Smooth muscle cell (in vitro differentiated cells): ENCODE measurements at regions not wholly inside any gene's neighbourhood (a gene's known extent, or its start where the extent isn't known, plus 50 kb on each side); places are given as distances from the start of the nearest gene placed in this dataset.
"Not testable (repeated sequence)": the region's sequence is repeated elsewhere in the genome, so short reads cannot be mapped to it uniquely, and the experiment has no call there.

Experiments
- DNase-seq: peaks from one replicate; lab custom pipeline; 2025; ENCODE audit not compliant: unreplicated experiment; lab: John Stamatoyannopoulos, UW
- H2AFZ ChIP-seq: fragments of 200-600 bp; sonication (generic); 2 replicates; pipeline ENCODE4 v1.6.0; 2016; ENCODE audit warnings: antibody characterized with exemption, low read depth, mild to moderate bottlenecking
- H3F3A ChIP-seq: fragments of 200-600 bp; sonication (generic); 2 replicates; pipeline ENCODE4 v1.6.0; 2017; ENCODE audit warnings: antibody characterized with exemption, low read depth
- H3K27ac ChIP-seq: fragments of 200-600 bp; sonication (generic); 2 replicates; pipeline ENCODE4 v1.5.1; 2016; ENCODE audit warnings: low read depth, mild to moderate bottlenecking
- H3K27me3 ChIP-seq: fragments of 200-600 bp; sonication (generic); 2 replicates; pipeline ENCODE4 v1.6.1; 2016; ENCODE audit warnings: low read depth, mild to moderate bottlenecking
- H3K36me3 ChIP-seq: fragments of 200-600 bp; sonication (generic); 2 replicates; pipeline ENCODE4 v1.5.1; 2016; ENCODE audit warnings: low read depth
- H3K4me1 ChIP-seq: fragments of 200-600 bp; sonication (generic); 2 replicates; pipeline ENCODE4 v1.5.1; 2016; ENCODE audit warnings: low read depth
- H3K4me2 ChIP-seq: fragments of 200-600 bp; sonication (generic); 2 replicates; pipeline ENCODE4 v1.6.0; 2016; ENCODE audit warnings: mild to moderate bottlenecking
- H3K4me3 ChIP-seq: fragments of 200-600 bp; sonication (generic); 2 replicates; pipeline ENCODE4 v1.5.1; 2016; ENCODE audit warnings: mild to moderate bottlenecking
- H3K79me2 ChIP-seq: fragments of 200-600 bp; sonication (generic); 2 replicates; pipeline ENCODE4 v1.6.0; 2016; ENCODE audit warnings: low read depth, mild to moderate bottlenecking
- H3K9ac ChIP-seq: fragments of 200-600 bp; sonication (generic); 2 replicates; pipeline ENCODE4 v1.6.0; 2016; ENCODE audit warnings: low read depth
- H3K9me3 ChIP-seq: fragments of 200-600 bp; sonication (generic); replicated peaks from 2 replicates; pipeline ENCODE4 v1.5.1; 2016; ENCODE audit warnings: low read depth
- H4K20me1 ChIP-seq: fragments of 200-600 bp; sonication (generic); 2 replicates; pipeline ENCODE4 v1.6.0; 2016; ENCODE audit warnings: low read depth
- WGBS: methylation state at CpG from one replicate; pipeline ENCODE4 v1.1.7; 2016; ENCODE audit warnings: low lambda C conversion rate; 5-methylcytosine and 5-hydroxymethylcytosine counted together
- TF ChIP-seq, protein P1 (sequence below): fragments of 200-600 bp; sonication (generic); IDR thresholded peaks from 2 replicates; pipeline ENCODE4 v1.5.1; 2017; ENCODE audit warnings: borderline replicate concordance, mild to moderate bottlenecking, antibody characterized with exemption; ENCODE audit not compliant: insufficient read depth, poor library complexity, severe bottlenecking

DNA sequence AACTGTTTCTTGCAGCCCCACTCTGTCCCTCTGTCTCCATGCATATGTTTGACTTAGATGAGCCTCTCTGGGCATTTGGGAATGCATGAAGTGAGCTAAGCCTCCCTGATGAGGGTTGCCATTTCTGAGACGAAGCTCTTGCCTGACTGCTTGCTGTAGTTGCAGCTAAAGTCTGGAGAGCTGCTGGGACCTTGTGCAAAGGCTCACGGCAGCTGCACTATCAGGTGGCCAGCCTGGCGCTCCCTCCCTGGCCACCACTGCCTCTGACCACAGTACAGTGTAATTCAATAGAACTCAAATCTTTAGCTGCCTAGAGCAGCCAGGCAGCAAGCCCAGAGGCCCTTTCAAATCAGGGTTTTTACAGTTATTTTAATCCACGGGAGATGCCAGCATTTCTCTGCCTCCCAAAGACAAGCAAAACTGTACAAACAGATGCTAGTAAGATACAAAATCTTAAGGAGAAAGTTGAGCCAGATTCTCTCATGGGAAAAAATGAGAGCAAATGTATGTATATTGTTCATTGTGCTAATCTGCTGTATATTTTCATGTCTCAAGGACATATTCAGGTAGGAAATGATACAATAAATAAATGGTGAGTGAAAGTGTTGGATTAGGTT is 1522.5 kb downstream of the KHDRBS2 start:
- H3F3A ChIP-seq, H3K4me1 ChIP-seq, H3K36me3 ChIP-seq, H3K4me3 ChIP-seq, H3K9me3 ChIP-seq, H4K20me1 ChIP-seq, H3K9ac ChIP-seq, DNase-seq, H3K4me2 ChIP-seq, H3K79me2 ChIP-seq, H3K27me3 ChIP-seq, H3K27ac ChIP-seq, H2AFZ ChIP-seq: not testable (repeated sequence)
- WGBS = 27% methylated on average over 2 of the region's 4 CpGs

DNA sequence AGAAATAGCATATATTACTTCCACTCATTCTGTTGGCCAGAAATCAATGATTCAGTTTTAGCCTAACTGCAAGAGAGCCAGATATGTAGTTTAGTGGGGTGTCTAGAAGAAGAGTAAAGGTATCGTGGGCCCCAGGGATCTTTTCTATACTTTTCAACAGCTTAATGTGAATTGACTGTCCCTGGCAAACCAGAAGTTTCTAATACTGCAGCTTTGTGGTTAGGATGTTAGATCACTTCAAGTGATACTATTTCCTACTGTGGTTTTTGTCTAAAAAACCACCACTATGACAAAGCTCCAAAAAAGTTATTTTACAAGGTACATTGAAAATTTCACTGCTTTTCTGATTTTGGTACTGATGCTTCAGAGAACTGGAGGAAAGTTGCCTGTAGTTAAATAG is 1525.1 kb downstream of the KHDRBS2 start:
- not testable (repeated sequence) for H3F3A ChIP-seq, H3K36me3 ChIP-seq, H3K4me3 ChIP-seq, H3K9ac ChIP-seq, DNase-seq, H2AFZ ChIP-seq, H3K27me3 ChIP-seq, H3K9me3 ChIP-seq, H3K27ac ChIP-seq, H3K79me2 ChIP-seq, H3K4me1 ChIP-seq, H4K20me1 ChIP-seq
- WGBS = 69% methylated on average over 1 of the region's 1 CpG
- peak overlapping the region; percentile 17 for H3K4me2 ChIP-seq

DNA sequence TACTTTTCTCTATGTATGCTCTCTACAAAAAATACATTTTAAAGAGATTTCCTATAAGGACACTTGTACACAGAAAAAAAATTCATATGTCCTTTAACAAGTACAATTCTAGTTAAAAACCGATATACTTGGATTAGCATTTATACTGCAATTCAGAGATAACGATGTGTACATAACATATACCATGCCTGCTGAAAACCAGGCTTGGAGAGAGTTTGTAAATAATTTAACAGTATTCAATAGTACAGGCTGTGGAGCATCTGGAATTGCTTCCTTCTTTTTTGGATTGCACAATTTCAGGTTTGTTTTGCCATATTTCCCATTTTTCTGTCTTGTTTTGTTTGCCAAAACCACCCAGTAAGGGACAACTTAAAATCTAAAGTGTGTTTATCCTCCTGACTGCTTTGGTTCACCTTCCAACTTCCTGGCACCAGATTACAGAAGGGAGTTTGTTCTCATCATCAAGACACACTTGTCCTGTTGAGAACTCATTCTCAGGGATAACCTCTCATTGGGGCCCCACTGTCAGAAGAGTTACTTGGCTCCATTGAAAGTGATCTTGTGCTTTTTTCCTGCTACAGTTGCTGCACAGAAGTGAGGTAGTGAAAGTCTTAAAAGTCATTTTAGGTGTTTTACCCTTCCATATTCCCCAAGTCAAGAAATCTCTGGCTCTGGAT is 1526.7 kb downstream of the KHDRBS2 start:
- H4K20me1 ChIP-seq, H2AFZ ChIP-seq, H3K27ac ChIP-seq, H3K4me3 ChIP-seq, H3F3A ChIP-seq, H3K9ac ChIP-seq, H3K9me3 ChIP-seq, DNase-seq, H3K4me2 ChIP-seq, H3K36me3 ChIP-seq, H3K27me3 ChIP-seq, H3K4me1 ChIP-seq, H3K79me2 ChIP-seq: not testable (repeated sequence)
- WGBS = 39% methylated on average over 2 of the region's 2 CpGs

DNA sequence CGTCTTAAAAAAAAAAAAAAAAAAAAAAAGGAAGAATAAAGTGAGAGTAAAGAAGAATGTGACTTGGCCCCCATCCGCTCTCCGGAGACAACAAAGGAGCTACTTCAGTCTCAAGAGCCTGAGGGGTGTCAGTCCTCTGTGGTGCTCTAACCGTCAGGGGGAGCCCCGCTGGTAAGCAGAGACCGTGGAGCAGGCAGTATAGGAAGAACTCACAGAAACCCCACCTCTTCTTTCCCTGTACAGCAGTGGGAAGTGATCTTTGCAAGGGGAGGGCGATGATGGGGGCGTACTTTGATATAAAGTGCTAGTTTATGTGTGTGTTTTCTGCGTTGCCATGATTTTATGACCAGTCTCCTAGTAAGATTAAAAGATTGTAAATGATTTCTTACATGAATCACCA is 1527.3 kb downstream of the KHDRBS2 start:
- not testable (repeated sequence) for H3K4me3 ChIP-seq

DNA sequence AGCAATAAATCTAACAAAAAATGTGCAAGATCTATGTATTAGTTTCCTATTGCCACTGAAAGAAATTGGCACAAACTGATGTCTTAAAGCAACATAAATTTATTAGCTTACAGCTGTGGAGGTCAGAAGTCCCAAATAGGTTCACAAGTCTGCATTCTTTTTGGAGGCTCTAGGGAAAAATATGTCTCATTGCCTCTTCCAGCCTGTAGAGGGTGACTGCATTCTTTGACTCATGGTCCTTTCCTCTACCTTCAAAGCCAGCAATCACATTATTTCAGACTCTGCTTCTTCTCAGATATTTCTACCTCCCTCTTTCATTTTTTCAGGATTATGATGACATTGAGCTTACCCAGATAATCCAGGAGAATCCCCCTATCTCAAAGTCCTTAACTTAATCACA is 1531.1 kb downstream of the KHDRBS2 start:
- Histone ChIP-seq H3K4me1 (no peaks in the 10 kb centered on the region), H3K4me2 (no peak overlapping the region), H2AFZ (no peak overlapping the region), H3F3A (no peaks in the 10 kb centered on the region), H3K27me3 (no peaks in the 10 kb centered on the region), H3K9me3 (no peaks in the 10 kb centered on the region), H3K36me3 (no peaks in the 10 kb centered on the region), H3K27ac (no peak overlapping the region), H3K79me2 (no peaks in the 10 kb centered on the region), H4K20me1 (no peaks in the 10 kb centered on the region), H3K4me3 (no peak overlapping the region), H3K9ac (no peak overlapping the region)
- no peak for DNase-seq
- TF ChIP-seq, protein P1, sequence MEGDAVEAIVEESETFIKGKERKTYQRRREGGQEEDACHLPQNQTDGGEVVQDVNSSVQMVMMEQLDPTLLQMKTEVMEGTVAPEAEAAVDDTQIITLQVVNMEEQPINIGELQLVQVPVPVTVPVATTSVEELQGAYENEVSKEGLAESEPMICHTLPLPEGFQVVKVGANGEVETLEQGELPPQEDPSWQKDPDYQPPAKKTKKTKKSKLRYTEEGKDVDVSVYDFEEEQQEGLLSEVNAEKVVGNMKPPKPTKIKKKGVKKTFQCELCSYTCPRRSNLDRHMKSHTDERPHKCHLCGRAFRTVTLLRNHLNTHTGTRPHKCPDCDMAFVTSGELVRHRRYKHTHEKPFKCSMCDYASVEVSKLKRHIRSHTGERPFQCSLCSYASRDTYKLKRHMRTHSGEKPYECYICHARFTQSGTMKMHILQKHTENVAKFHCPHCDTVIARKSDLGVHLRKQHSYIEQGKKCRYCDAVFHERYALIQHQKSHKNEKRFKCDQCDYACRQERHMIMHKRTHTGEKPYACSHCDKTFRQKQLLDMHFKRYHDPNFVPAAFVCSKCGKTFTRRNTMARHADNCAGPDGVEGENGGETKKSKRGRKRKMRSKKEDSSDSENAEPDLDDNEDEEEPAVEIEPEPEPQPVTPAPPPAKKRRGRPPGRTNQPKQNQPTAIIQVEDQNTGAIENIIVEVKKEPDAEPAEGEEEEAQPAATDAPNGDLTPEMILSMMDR = no peak

More for the DNA sequence above, 1527.3 kb downstream of the KHDRBS2 start:
- H3F3A ChIP-seq, H3K4me1 ChIP-seq, H3K79me2 ChIP-seq, H3K9ac ChIP-seq, H3K36me3 ChIP-seq, H3K4me2 ChIP-seq, H2AFZ ChIP-seq, H3K9me3 ChIP-seq, DNase-seq, H4K20me1 ChIP-seq, H3K27ac ChIP-seq, H3K27me3 ChIP-seq: not testable (repeated sequence)
- 80% methylated on average over 9 of the region's 9 CpGs for WGBS

DNA sequence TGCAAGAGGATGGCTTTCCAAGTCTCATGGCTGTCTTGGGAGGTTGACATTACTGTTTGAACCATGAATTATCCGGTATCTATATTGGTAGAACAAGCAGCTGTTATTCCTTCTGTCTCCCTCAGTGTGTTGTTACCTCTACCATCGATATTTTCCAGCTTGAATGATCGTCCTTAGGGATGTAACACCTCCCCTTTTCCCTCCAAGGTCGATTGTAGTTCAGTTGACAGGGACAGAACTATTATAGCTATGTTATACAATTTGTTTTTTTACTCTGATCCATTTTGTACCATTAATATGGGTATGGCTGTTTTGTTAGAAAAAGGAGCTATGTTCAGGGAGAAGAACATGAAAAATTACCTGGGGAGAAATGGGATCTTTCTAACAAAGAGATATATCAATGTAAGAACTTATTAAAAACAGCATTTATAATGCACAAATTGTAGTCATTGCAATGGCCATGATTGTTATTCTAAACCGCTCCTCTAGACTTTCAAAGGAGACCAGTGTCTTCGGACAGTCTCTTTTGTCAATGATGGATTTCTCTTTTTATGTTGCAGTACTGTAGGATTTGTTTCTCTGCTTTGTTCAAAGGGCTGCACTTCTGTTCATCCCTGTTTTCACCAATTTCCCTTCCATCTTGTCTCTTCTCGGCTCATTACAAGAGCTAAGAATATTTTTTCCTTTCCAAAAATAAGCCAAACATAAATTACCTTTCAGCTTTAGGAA is 1535.5 kb downstream of the KHDRBS2 start:
- not testable (repeated sequence) for H3K27ac ChIP-seq, H3K36me3 ChIP-seq, H3K27me3 ChIP-seq, H3K4me1 ChIP-seq, H3K79me2 ChIP-seq, H3K9me3 ChIP-seq, H3F3A ChIP-seq, H3K9ac ChIP-seq, H2AFZ ChIP-seq, H4K20me1 ChIP-seq, DNase-seq, H3K4me3 ChIP-seq, H3K4me2 ChIP-seq
- 78% methylated on average over 7 of the region's 7 CpGs for WGBS

DNA sequence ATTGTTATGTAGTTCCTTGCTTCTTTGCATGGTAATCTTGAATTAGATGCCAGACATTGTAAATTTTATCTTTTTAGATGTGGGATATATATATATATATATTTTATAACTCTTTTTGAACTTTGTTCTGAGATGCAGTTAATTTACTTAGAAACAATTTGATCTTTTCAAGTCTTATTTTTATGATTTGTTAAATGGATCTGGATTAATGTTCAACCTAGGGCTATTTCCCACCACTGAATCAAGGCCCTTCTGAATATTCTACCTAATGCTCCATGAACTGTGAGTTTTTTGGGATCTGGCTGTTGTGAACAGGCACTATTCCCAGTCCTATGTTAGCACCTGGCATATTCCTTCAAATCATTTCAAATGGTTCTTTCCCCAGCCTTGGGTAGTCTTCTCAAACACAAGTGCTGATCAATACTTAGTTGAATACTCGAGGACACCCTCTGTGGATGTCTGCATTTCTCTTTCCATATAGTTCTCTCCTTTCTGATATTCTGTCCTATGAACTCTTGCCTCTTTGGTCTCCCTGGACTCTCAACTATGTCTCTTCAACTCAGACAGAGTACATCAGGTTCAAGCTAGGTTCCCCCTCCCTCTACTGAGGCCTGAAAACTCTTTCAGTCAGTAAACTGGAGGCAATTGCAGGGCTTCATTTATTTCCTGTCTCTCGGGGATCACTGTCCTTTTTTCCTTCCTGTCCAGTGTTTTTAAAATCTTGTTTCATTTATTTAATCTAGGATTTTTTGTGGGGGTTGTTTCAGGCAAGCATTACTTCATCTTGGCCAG is 1538.1 kb downstream of the KHDRBS2 start:
- 69% methylated on average over 2 of the region's 2 CpGs for WGBS
- H3K9ac ChIP-seq, H3K4me1 ChIP-seq, H3F3A ChIP-seq, H4K20me1 ChIP-seq, H3K27me3 ChIP-seq, H3K36me3 ChIP-seq, H3K4me2 ChIP-seq, H3K27ac ChIP-seq, H3K79me2 ChIP-seq, H2AFZ ChIP-seq, H3K9me3 ChIP-seq, DNase-seq, H3K4me3 ChIP-seq: not testable (repeated sequence)
